ENCODE measurements at regions not wholly inside any gene's neighbourhood (a gene's known extent, or its start where the extent isn't known, plus 50 kb on each side); places are given as distances from the start of the nearest gene placed in this dataset.

- no peak for DNase-seq
- Mint-ChIP-seq H3K9me3 (ENCODE audit: low read depth, unreplicated experiment) (peaks cover 16% of the 10 kb centered on the region), H3K27me3 (ENCODE audit: unreplicated experiment) (no peaks in the 10 kb centered on the region), H3K4me3 (ENCODE audit: low read depth, unreplicated experiment) (no peak overlapping the region), H3K36me3 (ENCODE audit: insufficient read depth, unreplicated experiment) (no peaks in the 10 kb centered on the region), H3K27ac (ENCODE audit: unreplicated experiment) (no peak overlapping the region), H3K4me1 (ENCODE audit: low read depth, unreplicated experiment) (no peaks in the 10 kb centered on the region)
- CTCF ChIA-PET: no interaction called here
- BruUV-seq (replicated peaks): no TSS peak
- TF ChIP-seq CTCF (IDR thresholded peaks at IDR 0.05; ENCODE audit: unreplicated experiment): no peak
- intact Hi-C loops (cut with micrococcal nuclease; ENCODE audit: unreplicated experiment): no loop called here
These were observed 136.7 kb upstream of the ZNF91 start for GRCh38 chr19:23531976-23532375.

- DNase-seq: no peak
- intact Hi-C loops (cut with micrococcal nuclease; ENCODE audit: unreplicated experiment): no loop called here
- Mint-ChIP-seq H3K27me3 (ENCODE audit: unreplicated experiment) (no peaks in the 10 kb centered on the region), H3K4me3 (ENCODE audit: low read depth, unreplicated experiment) (no peak overlapping the region), H3K4me1 (ENCODE audit: low read depth, unreplicated experiment) (no peaks in the 10 kb centered on the region), H3K36me3 (ENCODE audit: insufficient read depth, unreplicated experiment) (no peaks in the 10 kb centered on the region), H3K9me3 (ENCODE audit: low read depth, unreplicated experiment) (peaks cover 14% of the 10 kb centered on the region), H3K27ac (ENCODE audit: unreplicated experiment) (no peak overlapping the region)
- TF ChIP-seq CTCF (IDR thresholded peaks at IDR 0.05; ENCODE audit: unreplicated experiment): no peak
- no TSS peak for BruUV-seq (replicated peaks)
- CTCF ChIA-PET: interaction anchor here (0.6 kb wide), 1 partner anchor 459 kb away, joined by 7 read pairs; no protein-coding TSS in a partner anchor
These were observed 136.0 kb upstream of the ZNF91 start for GRCh38 chr19:23531231-23531790.

GRCh38 chr19:23528376-23528775 lies 133.1 kb upstream of the ZNF91 start:
- Mint-ChIP-seq H3K9me3 (ENCODE audit: low read depth, unreplicated experiment) (peaks cover 9% of the 10 kb centered on the region), H3K4me1 (ENCODE audit: low read depth, unreplicated experiment) (no peaks in the 10 kb centered on the region), H3K27ac (ENCODE audit: unreplicated experiment) (no peak overlapping the region), H3K27me3 (ENCODE audit: unreplicated experiment) (no peaks in the 10 kb centered on the region), H3K36me3 (ENCODE audit: insufficient read depth, unreplicated experiment) (no peaks in the 10 kb centered on the region), H3K4me3 (ENCODE audit: low read depth, unreplicated experiment) (no peak overlapping the region)
- DNase-seq: no peak
- intact Hi-C loops (cut with micrococcal nuclease; ENCODE audit: unreplicated experiment): no loop called here
- BruUV-seq (replicated peaks): no TSS peak
- no peak for TF ChIP-seq CTCF (IDR thresholded peaks at IDR 0.05; ENCODE audit: unreplicated experiment)
- CTCF ChIA-PET: no interaction called here

- no TSS peak for BruUV-seq (replicated peaks)
- Mint-ChIP-seq H3K4me1 (ENCODE audit: low read depth, unreplicated experiment) (no peaks in the 10 kb centered on the region), H3K27ac (ENCODE audit: unreplicated experiment) (no peak overlapping the region), H3K27me3 (ENCODE audit: unreplicated experiment) (no peaks in the 10 kb centered on the region), H3K4me3 (ENCODE audit: low read depth, unreplicated experiment) (no peak overlapping the region), H3K36me3 (ENCODE audit: insufficient read depth, unreplicated experiment) (no peaks in the 10 kb centered on the region), H3K9me3 (ENCODE audit: low read depth, unreplicated experiment) (peaks cover 10% of the 10 kb centered on the region)
- no peak for DNase-seq
- CTCF ChIA-PET: no interaction called here
- TF ChIP-seq CTCF (IDR thresholded peaks at IDR 0.05; ENCODE audit: unreplicated experiment): no peak
- intact Hi-C loops (cut with micrococcal nuclease; ENCODE audit: unreplicated experiment): no loop called here
These were observed 132.5 kb upstream of the ZNF91 start for GRCh38 chr19:23527797-23528196.
